NCI-H526 (cell line): ENCODE measurements at regions not wholly inside any gene's neighbourhood (a gene's known extent, or its start where the extent isn't known, plus 50 kb on each side); places are given as distances from the start of the nearest gene placed in this dataset.
"Not testable (repeated sequence)": the region's sequence is repeated elsewhere in the genome, so short reads cannot be mapped to it uniquely, and the experiment has no call there.

Experiments used
- DNase-seq, 2 experiments: peaks; one replicate each; lab custom pipeline; 2025; lab: John Stamatoyannopoulos, UW

DNA sequence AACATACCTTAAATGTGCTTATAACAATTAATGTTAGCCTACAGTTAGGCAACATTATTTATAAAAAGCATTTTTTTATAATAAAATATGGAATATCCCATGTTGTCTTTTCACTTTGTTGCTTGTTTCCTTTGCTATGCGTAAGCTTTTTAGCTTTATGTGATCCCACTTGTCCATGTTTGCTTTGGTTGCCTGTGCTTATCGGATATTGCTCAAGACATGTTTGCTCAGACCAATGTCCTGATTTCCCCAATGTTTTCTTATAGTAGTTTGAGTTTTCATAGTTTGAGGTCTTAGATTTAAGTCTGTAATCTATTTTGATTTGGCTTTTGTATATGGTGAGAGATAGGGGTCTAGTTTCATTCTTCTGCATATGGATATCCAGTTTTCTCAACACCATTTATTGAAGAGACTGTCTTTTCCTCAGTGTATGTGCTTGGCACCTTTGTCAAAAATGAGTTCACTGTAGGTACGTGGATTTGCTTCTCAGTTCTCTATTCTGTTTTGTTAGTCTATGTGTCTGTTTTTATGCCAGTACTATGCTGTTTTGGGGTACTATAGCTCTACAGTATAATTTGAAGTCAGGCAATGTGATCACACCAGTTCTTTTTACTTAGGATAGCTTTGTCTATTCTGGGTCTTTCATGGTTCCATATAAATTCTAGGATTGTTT is 592.7 kb upstream of the SEMA6D start:
- DNase-seq, result no peak

DNA sequence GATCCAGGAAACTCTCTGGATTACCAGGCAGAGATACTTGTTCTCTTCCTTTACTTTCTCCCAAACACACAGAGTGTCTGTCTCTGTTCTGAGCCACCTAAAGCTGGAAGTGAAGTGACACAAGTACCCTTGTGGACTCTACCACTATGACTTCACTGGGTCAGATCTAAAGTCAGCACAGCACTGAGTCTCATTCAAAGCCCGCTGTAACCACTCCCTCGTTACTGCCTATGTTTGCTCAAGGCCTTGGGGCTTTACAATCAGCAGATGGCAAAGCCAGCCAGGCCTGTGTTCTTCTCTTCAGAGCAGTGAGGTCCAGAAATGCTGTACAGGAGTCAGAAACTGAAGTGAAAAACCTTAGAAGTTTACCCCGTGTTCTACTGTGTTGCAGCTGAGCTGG is 588.3 kb upstream of the SEMA6D start:
- DNase-seq, result no peak

GRCh38 chr15:47131450-47131849 is 585.9 kb upstream of the SEMA6D start:
- DNase-seq, result not testable (repeated sequence)

- DNase-seq, result no peak
Measured at GRCh38 chr15:47135267-47135666, 582.0 kb upstream of the SEMA6D start.

DNA sequence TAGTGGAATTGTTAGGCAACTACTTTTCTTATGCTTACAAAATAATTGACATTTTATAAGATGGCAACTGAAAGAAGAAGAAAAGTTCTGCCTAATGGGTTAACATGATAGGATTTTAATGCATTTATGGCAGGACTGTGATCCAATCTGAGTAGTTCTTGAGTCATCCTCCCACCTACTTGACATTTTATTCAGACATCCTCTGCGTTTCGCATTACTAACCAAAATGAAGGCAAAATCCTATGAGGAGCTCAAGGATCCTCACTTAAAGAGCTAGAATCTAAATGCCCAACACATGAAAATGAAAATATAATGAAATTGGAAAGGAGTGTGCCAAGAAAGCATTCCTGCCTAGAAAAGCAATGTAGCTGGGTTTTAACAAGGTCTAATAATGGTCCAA is 581.1 kb upstream of the SEMA6D start:
- no peak for DNase-seq

- DNase-seq, result no peak
Measured at GRCh38 chr15:47139965-47140364, 577.3 kb upstream of the SEMA6D start.

GRCh38 chr15:47157827-47158226 is 559.5 kb upstream of the SEMA6D start:
- no peak for DNase-seq

DNA sequence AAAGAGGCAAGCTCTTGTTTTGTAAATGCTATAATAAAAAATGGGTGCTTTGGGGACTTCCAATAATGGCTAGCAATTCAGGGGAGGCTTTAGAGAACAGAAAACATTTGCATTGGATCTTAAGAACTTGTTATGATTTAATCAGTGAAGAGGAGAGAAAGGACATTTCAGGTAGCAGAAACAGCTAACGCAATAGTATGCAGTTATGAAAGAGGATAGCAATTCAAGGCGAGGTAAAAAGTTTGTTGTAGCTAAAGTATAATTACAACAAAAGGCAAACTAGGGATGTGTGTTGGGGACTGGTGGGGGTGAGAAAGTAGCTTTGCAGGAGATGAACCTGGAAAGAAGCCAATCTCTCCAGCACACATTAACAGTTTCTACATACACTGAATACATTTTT is 558.7 kb upstream of the SEMA6D start:
- no peak for DNase-seq

DNA sequence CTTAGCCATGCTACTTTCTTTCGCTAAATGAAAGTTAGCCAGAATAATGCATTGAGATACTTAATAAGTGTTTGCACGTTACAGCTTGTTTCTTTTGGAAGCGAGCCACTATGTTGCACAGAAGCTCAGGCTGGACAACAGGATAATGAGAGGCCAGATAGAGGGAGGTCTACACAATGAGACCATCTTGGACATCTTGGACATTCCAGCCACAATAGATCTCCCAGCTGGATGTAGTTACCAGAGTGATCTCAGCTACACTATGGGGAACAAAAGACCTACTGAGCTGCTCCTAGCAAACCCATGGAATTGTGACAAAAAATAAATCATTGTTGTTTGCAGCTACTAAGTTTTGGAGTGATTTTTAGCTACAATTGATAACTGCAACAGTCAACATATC is 540.1 kb upstream of the SEMA6D start:
- DNase-seq, result no peak

DNA sequence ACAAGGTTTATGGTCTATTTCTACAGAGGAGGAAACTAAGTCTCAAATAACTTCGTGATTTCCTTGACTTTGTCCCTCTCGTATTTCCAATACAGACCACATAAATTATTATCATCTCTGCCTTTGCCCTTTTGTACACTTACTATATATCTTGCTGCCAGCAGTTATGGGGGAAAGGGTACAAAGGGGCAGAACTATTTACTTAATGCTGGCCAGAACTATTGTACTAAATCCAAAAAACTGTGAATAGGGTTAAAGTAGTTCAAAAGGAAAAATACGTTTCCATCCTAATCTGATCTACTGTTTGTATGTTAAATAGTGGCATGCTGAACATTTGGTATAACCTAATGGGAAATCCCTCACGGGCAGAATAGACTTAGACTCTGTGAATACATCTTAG is 537.3 kb upstream of the SEMA6D start:
- DNase-seq, result no peak

DNA sequence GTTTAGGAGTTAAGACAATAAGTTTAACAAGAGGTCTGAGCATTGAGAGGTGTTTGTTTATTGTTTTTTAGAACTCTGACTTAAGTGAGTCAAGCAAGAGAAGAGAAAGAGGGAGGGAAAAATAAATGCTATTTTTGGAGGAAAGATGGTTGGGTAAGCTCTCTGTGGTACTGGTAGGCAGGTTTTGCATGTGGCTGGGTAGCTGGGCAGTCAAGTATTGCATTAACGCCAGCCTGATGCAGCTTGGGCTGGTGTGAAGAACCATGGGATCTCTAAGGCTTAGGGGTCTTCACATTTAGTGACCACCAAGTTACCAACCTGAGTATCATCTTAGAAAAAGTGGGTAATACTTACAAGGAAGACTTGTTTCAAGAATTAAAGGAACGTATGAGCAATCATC is 534.5 kb upstream of the SEMA6D start:
- no peak for DNase-seq

GRCh38 chr15:47184003-47184907 is 533.0 kb upstream of the SEMA6D start:
- DNase-seq, result peak in 1 of 2 experiments; percentile 57

GRCh38 chr15:47184908-47185801 is 532.1 kb upstream of the SEMA6D start:
- no peak for DNase-seq

- no peak for DNase-seq
Measured at GRCh38 chr15:47186075-47186474, 531.2 kb upstream of the SEMA6D start.

DNA sequence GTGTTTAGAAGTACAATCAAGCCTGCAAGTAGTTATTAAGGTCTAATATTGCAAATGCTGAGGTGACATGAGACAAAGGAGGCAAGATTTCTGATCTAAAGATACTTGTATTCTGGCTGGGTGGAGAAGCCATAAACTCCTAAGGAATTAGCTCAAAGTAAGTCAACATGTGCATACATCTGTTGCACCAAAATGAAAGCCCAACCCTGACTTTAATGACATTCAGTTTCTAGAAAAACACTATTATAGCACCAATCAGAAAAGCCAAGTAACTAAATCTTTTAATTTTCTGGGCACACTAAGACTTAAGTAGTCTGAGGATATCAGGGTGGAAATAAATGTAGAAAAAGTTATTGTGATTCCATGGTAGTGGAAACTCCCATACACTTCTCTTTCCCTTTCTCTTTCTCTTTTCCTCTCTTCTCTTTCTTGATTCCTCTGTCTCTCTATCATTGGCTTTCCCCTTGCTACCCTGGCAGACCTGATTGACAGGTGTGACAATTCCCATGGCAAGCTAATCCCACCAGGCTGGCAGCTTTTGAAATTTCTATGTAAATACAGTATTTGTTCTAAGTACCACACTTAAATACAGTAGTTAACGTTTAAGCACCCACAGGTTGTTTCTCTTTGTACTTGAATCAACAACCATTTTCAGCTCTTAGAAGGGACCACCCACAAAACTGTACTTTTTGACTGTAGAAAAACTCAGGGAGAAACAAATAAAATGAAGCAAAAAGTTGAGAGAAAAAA is 528.4 kb upstream of the SEMA6D start:
- DNase-seq, result no peak

DNA sequence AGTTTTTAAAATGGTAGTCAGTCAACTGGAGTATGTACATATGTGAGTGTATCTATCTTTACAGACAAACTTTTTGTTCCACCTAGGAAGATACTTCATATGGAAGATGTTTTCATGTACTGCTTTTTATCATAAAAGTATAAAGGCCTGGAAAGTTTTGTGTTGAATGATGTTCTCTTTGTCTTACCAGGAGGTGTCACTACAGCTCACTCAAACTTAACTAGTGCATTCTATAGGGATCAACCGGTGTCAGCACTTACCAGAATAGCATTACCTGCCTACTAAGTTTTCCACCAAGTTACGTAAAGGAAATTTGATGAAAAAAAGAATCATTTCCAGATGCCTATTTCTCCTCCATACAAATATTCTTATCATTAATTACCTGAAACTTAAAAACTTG is 522.6 kb upstream of the SEMA6D start:
- DNase-seq, result peak in 1 of 2 experiments; percentile 41

- peak; percentile 58 to 82 for DNase-seq
Measured at GRCh38 chr15:47196048-47196447, 521.3 kb upstream of the SEMA6D start.

- DNase-seq, result no peak
Measured at GRCh38 chr15:47203993-47204392, 513.3 kb upstream of the SEMA6D start.

- DNase-seq, result no peak
Measured at GRCh38 chr15:47206358-47206978, 510.8 kb upstream of the SEMA6D start.

- no peak for DNase-seq
Measured at GRCh38 chr15:47209591-47209990, 507.7 kb upstream of the SEMA6D start.
